Esophagus squamous epithelium (tissue), 4 donors: ENCODE measurements at regions not wholly inside any gene's neighbourhood (a gene's known extent, or its start where the extent isn't known, plus 50 kb on each side); places are given as distances from the start of the nearest gene placed in this dataset.

ENCODE experiments used
- POLR2A ChIP-seq, 4 donors: fragments of 450-650 bp; IDR thresholded peaks; one replicate each; pipeline ENCODE4 v1.6.1; 2017; ENCODE audit warnings: antibody characterized with exemption in 4 of 4, mild to moderate bottlenecking in 4 of 4, moderate library complexity in 3 of 4
- TF ChIP-seq, protein P1 (sequence below), 6 experiments: fragments of 450-650 bp in 4 of 6; fragments of 200-600 bp in 2 of 6; sonication (generic) in 2 of 6; IDR thresholded peaks; one replicate each; pipeline ENCODE4 v1.5.1; 2016 to 2019; ENCODE audit warnings: antibody characterized with exemption in 6 of 6, mild to moderate bottlenecking in 4 of 6, moderate library complexity in 4 of 6

DNA sequence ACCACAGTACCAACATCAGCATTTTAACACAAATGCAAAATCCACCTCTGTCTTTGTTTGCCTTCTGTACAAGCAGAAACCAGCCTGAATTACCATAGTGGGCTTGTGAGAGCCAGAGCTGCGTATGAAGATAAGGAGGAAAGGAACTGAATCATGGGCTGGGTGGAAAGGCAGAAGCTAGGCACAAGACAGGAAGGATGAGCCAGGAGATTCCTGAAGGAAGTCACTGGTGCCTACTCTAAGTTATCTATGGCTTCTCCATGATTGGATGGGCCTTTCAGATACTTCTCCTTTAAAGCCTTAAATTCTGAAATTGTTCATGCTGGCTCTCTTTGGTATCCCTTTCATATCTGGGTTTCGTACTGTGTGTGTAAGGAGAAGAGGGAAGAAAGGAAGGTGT is 140.6 kb downstream of the LCA5 start:
- TF ChIP-seq, protein P1, sequence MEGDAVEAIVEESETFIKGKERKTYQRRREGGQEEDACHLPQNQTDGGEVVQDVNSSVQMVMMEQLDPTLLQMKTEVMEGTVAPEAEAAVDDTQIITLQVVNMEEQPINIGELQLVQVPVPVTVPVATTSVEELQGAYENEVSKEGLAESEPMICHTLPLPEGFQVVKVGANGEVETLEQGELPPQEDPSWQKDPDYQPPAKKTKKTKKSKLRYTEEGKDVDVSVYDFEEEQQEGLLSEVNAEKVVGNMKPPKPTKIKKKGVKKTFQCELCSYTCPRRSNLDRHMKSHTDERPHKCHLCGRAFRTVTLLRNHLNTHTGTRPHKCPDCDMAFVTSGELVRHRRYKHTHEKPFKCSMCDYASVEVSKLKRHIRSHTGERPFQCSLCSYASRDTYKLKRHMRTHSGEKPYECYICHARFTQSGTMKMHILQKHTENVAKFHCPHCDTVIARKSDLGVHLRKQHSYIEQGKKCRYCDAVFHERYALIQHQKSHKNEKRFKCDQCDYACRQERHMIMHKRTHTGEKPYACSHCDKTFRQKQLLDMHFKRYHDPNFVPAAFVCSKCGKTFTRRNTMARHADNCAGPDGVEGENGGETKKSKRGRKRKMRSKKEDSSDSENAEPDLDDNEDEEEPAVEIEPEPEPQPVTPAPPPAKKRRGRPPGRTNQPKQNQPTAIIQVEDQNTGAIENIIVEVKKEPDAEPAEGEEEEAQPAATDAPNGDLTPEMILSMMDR (IDR thresholded peaks at IDR 0.05), result no peak
- TF ChIP-seq POLR2A (IDR thresholded peaks at IDR 0.05), result no peak
